ENCODE measurements at regions not wholly inside any gene's neighbourhood (a gene's known extent, or its start where the extent isn't known, plus 50 kb on each side); places are given as distances from the start of the nearest gene placed in this dataset.

DNA sequence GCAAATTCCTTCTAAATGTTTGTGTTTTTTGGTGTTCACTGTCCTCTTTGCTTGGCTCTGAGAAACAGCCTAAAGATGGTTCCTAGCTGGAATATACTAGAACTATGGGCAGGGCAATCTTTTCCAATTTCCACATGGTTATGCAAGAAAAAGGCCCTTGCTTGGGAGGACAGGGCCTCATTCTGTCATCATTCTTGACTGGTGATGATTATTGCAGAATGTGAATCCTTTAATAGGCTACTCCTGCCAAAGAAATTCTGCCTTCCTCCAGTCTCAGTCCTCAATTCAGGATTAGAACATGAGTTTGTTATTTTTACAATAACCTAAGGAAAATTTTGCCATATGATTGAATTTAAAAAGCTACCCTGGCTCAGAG lies 218.7 kb downstream of the HNMT start:
- TF ChIP-seq, protein P1, sequence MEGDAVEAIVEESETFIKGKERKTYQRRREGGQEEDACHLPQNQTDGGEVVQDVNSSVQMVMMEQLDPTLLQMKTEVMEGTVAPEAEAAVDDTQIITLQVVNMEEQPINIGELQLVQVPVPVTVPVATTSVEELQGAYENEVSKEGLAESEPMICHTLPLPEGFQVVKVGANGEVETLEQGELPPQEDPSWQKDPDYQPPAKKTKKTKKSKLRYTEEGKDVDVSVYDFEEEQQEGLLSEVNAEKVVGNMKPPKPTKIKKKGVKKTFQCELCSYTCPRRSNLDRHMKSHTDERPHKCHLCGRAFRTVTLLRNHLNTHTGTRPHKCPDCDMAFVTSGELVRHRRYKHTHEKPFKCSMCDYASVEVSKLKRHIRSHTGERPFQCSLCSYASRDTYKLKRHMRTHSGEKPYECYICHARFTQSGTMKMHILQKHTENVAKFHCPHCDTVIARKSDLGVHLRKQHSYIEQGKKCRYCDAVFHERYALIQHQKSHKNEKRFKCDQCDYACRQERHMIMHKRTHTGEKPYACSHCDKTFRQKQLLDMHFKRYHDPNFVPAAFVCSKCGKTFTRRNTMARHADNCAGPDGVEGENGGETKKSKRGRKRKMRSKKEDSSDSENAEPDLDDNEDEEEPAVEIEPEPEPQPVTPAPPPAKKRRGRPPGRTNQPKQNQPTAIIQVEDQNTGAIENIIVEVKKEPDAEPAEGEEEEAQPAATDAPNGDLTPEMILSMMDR (IDR thresholded peaks at IDR 0.05) = no peak
- no peak for TF ChIP-seq POLR2AphosphoS5 (IDR thresholded peaks at IDR 0.05)
- no peak for TF ChIP-seq POLR2A (IDR thresholded peaks at IDR 0.05; ENCODE audit: low read depth)
- no peak for TF ChIP-seq EP300 (IDR thresholded peaks at IDR 0.05)

All from esophagus muscularis mucosa (tissue), 4 donors.